ENCODE measurements at regions not wholly inside any gene's neighbourhood (a gene's known extent, or its start where the extent isn't known, plus 50 kb on each side); places are given as distances from the start of the nearest gene placed in this dataset.

GRCh38 chr2:226179010-226179409 lies 620.6 kb downstream of the IRS1 start:
- TF ChIP-seq ZFX (IDR thresholded peaks at IDR 0.05) = no peak
- TF ChIP-seq CTCF (conservative IDR thresholded peaks at IDR 0.05) = no peak
- H3K27ac ChIP-seq = no peak overlapping the region

DNA sequence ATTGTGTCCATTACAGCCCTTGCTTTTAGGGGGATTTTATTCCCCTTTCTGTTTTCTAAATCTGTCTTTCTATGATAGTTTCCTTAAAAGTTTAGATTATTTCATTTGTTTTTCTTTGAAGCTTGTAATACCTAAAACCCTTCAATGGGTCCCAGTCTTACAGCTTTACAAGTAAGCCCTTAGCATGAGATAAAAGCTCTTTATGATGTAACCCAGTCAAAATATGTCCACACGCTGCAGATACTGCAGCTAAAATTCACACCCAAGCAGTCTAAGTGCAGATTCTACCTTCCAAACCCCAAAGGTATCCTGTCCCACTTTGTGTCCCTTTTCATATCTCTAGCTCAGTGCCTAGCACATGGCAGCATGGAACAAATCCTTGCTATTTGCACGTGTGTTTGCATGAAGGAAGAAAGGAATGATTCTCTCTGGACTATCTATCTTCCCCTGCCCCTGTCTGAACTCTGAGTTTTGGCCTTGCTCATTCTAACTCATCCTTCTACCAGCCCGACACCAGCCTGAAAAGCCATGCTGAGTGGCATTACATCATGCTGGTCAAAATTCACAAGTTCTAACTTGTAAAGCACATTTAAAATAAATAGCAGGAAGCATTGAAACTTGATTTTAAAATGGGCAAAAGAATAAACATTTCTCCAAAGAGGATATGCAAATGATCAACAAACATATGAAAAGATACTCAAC lies 623.2 kb downstream of the IRS1 start:
- TF ChIP-seq CTCF (conservative IDR thresholded peaks at IDR 0.05) = no peak
- no peak for TF ChIP-seq ZFX (IDR thresholded peaks at IDR 0.05)

DNA sequence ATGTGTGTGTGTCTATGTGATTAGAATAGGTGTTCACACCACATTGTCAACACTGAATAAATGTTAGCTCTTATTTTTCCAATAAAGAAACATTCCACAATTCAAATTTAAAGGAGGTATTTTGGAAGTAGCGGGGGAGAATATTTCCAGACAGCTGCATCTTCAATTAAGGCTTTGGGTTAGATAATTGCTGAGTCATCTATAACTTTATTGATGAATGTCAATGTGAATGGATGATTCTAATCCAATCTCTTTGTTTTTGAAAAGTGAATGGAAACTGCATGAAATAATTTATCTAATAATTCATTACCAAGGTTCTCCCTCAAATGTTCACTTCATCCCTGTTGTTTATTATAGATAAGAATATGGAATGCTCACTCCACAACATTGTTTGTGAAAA lies 625.2 kb downstream of the IRS1 start:
- no peak overlapping the region for H3K27ac ChIP-seq
- TF ChIP-seq ZFX (IDR thresholded peaks at IDR 0.05) (no peak), CTCF (conservative IDR thresholded peaks at IDR 0.05) (no peak)

More for the DNA sequence above, 623.2 kb downstream of the IRS1 start:
- no peak overlapping the region for H3K27ac ChIP-seq

GRCh38 chr2:226172939-226173338 lies 626.7 kb downstream of the IRS1 start:
- H3K27ac ChIP-seq = no peak overlapping the region
- TF ChIP-seq ZFX (IDR thresholded peaks at IDR 0.05) = no peak
- no peak for TF ChIP-seq CTCF (conservative IDR thresholded peaks at IDR 0.05)

- no peak overlapping the region for H3K27ac ChIP-seq
- TF ChIP-seq CTCF (conservative IDR thresholded peaks at IDR 0.05) (no peak), ZFX (IDR thresholded peaks at IDR 0.05) (no peak)
These were observed 627.3 kb downstream of the IRS1 start for GRCh38 chr2:226172309-226172708.

- H3K27ac ChIP-seq = peak overlapping the region; percentile 15; the same call in 1 of the 2 replicates
- TF ChIP-seq ZFX (IDR thresholded peaks at IDR 0.05) (no peak), CTCF (conservative IDR thresholded peaks at IDR 0.05) (no peak)
These were observed 629.7 kb downstream of the IRS1 start for GRCh38 chr2:226169751-226170581.

DNA sequence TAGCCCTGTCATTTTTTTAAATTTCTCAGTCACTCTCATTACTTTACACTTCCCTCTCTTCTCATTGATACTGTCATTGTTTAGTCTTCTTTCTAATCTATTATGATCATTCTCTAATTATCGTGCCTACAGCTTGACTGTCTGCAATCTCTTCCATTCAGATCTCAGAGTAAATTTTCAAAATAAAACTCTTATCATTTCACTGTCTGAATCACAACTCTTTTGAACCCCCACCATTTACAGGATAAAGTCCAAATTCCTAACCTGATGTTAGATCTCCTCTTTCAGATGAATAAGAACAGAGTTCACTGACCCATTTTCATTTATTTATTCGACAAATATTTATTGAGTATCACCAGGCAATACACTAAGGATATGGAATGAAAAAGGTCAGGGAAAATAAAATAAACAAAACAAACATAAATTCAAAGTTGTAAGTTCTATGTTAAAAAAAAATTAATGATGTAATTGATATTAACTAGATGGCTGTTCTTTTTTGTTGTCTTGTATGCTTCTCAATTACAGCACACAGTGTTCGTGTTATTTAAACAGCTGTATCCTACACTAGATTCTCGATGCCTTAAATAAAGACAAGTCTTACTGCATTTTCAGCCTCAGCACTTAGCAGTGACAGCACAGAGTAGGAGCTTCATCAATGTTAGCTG lies 631.0 kb downstream of the IRS1 start:
- TF ChIP-seq CTCF (conservative IDR thresholded peaks at IDR 0.05) = no peak
- TF ChIP-seq ZFX (IDR thresholded peaks at IDR 0.05) = no peak
- H3K27ac ChIP-seq = no peak overlapping the region
